ENCODE measurements at regions not wholly inside any gene's neighbourhood (a gene's known extent, or its start where the extent isn't known, plus 50 kb on each side); places are given as distances from the start of the nearest gene placed in this dataset.

- Histone ChIP-seq H4K20me1 (replicated peaks in 1 of 2; ENCODE audit: control insufficient read depth in 1 of 2, insufficient read depth in 2 of 2, low read length in 2 of 2) (no peaks in the 10 kb centered on the region), H4K5ac (ENCODE audit: insufficient read length, low read depth, low read length) (no peak overlapping the region), H3K14ac (ENCODE audit: insufficient read length) (no peak overlapping the region), H2AK5ac (ENCODE audit: low read depth, low read length) (no peak overlapping the region), H2BK5ac (ENCODE audit: low read depth, low read length) (no peak overlapping the region), H2AFZ (ENCODE audit: low read length) (0 out of 2 replicates have a peak overlapping the region, but pooled peaks have one; percentile 60), H2BK15ac (ENCODE audit: low read length) (no peak overlapping the region), H3K4me1 (replicated peaks in 1 of 4; ENCODE audit: control insufficient read depth in 3 of 4, insufficient read depth in 4 of 4, low read length in 3 of 4) (no peaks in the 10 kb centered on the region), H3K79me2 (ENCODE audit: control insufficient read depth in 1 of 2, insufficient read depth in 2 of 2, low read length in 2 of 2) (no peaks in the 10 kb centered on the region), H4K8ac (ENCODE audit: extremely low read depth, insufficient read depth, low read length) (no peak overlapping the region), H3K23me2 (ENCODE audit: low read depth, low read length) (no peaks in the 10 kb centered on the region; the same call in 1 of the 2 replicates), H3K23ac (ENCODE audit: insufficient read length) (no peak overlapping the region), H3K18ac (ENCODE audit: extremely low read depth, low read length) (no peak overlapping the region), H2BK120ac (replicated peaks; ENCODE audit: low read depth, low read length) (no peak overlapping the region), H3K4me3 (ENCODE audit: extremely low read depth in 1 of 4, insufficient read depth in 2 of 4, low read depth in 3 of 4, low read length in 4 of 4) (no peak overlapping the region), H3K79me1 (ENCODE audit: low read depth, low read length) (no peaks in the 10 kb centered on the region; the same call in 1 of the 2 replicates), H2BK12ac (ENCODE audit: low read depth, low read length) (no peak overlapping the region), H3K4ac (replicated peaks; ENCODE audit: insufficient read length, low read depth, low read length) (no peak overlapping the region), H4K91ac (replicated peaks; ENCODE audit: insufficient read length, low read length) (no peak overlapping the region), H2BK20ac (ENCODE audit: low read length) (no peak overlapping the region), H3K9me3 (ENCODE audit: insufficient read depth in 2 of 2, low read depth in 1 of 2, low read length in 1 of 2) (no peaks in the 10 kb centered on the region), H3K36me3 (ENCODE audit: control insufficient read depth in 2 of 4, insufficient read depth in 4 of 4, low read length in 3 of 4) (no peaks in the 10 kb centered on the region), H3K4me2 (ENCODE audit: insufficient read depth in 1 of 2, low read depth in 2 of 2, low read length in 2 of 2) (no peak overlapping the region), H3K27ac (ENCODE audit: low read depth, low read length) (no peak overlapping the region), H3K56ac (replicated peaks; ENCODE audit: insufficient read length, low read depth, low read length) (no peak overlapping the region), H3K9ac (replicated peaks in 1 of 4; ENCODE audit: extremely low read depth in 1 of 4, low read depth in 3 of 4, low read length in 3 of 4) (no peak overlapping the region), H3K27me3 (replicated peaks in 1 of 4; ENCODE audit: control insufficient read depth in 3 of 4, extremely low read depth in 1 of 4, insufficient read depth in 3 of 4, low read length in 3 of 4) (no peaks in the 10 kb centered on the region)
- TF ChIP-seq POLR2A (IDR thresholded peaks at IDR 0.05; ENCODE audit: control extremely low read depth in 1 of 2, low read depth in 2 of 2, low read length in 2 of 2): no peak
- peak in 1 of 2 experiments; percentile 46; a peak in 2 of 4 replicates for TF ChIP-seq RAD21 (IDR thresholded peaks at IDR 0.05 in 1 of 2, conservative IDR thresholded peaks at IDR 0.05 in 1 of 2; ENCODE audit: low read depth in 2 of 2, low read length in 2 of 2)
- no peak for TF ChIP-seq USF2 (IDR thresholded peaks at IDR 0.05; ENCODE audit: low read length)
- peak in 1 of 3 experiments; percentile 35; a peak in 1 of 4 replicates for TF ChIP-seq CTCF (IDR thresholded peaks at IDR 0.05; ENCODE audit: control extremely low read depth in 1 of 3, insufficient read depth in 1 of 3, low read depth in 1 of 3, low read length in 3 of 3)
- no peak for TF ChIP-seq CHD1 (IDR thresholded peaks at IDR 0.05; ENCODE audit: low read depth, low read length)
- DNase-seq (ENCODE audit: low read depth in 1 of 2, low spot score in 2 of 2) (no peak), FAIRE-seq (no peak)
- WGBS, 2 experiments (ENCODE audit: extremely low coverage in 1 of 2, insufficient coverage in 1 of 2, insufficient read length in 1 of 2, insufficient replicate concordance in 2 of 2, low coverage in 1 of 2, low lambda C conversion rate in 2 of 2, missing lambda C conversion rate in 1 of 2): 88% methylated on average over 4 of the region's 4 CpGs; no CpG with 5 or more reads in 1 of the 2 experiments
- POLR2A ChIA-PET (ENCODE audit: partially characterized antibody): no interaction called here
- CTCF ChIA-PET (ENCODE audit: partially characterized antibody): interaction anchor here (0.9 to 1.3 kb wide), 3 partner anchors 12 to 94 kb away, joined by 3 to 4 read pairs (median 3); no protein-coding TSS in a partner anchor
These were observed 297.1 kb upstream of the NCAM1 start for GRCh38 chr11:112663947-112664634.

All from H1 (cell line).